ENCODE measurements at regions not wholly inside any gene's neighbourhood (a gene's known extent, or its start where the extent isn't known, plus 50 kb on each side); places are given as distances from the start of the nearest gene placed in this dataset.

DNA sequence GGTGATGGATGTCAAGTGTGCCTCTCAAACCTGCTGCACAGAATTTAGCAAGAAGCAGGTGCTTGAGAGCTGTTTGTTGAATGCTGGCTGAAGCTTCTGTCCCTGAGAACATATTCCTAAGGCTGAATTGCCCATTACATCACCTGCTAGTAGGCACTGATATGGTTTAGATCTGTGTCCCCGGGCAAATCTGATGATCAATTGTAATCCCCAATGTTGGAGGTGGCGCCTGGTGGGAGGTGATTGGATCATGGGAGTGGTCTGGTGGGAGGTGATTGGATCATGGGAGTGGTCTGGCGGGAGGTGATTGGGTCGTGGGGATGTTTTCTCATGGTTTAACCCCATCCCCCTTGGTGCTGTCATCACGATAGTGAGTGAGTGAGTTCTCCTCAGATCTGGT lies 128.0 kb downstream of the HRH4 start:
- intact Hi-C loops (cut with micrococcal nuclease; ENCODE audit: unreplicated experiment): no loop called here
- CTCF ChIA-PET: no interaction called here
- no peak overlapping the region for H3K27ac Mint-ChIP-seq (ENCODE audit: unreplicated experiment)
- DNase-seq: no peak
- H3K27me3 Mint-ChIP-seq (ENCODE audit: unreplicated experiment): peaks cover 89% of the 10 kb centered on the region
- no TSS peak for BruUV-seq (replicated peaks)
- H3K9me3 Mint-ChIP-seq (ENCODE audit: low read depth, unreplicated experiment): no peaks in the 10 kb centered on the region
- H3K4me1 Mint-ChIP-seq (ENCODE audit: low read depth, unreplicated experiment): no peaks in the 10 kb centered on the region
- no peaks in the 10 kb centered on the region for H3K36me3 Mint-ChIP-seq (ENCODE audit: insufficient read depth, unreplicated experiment)
- TF ChIP-seq, protein P1, sequence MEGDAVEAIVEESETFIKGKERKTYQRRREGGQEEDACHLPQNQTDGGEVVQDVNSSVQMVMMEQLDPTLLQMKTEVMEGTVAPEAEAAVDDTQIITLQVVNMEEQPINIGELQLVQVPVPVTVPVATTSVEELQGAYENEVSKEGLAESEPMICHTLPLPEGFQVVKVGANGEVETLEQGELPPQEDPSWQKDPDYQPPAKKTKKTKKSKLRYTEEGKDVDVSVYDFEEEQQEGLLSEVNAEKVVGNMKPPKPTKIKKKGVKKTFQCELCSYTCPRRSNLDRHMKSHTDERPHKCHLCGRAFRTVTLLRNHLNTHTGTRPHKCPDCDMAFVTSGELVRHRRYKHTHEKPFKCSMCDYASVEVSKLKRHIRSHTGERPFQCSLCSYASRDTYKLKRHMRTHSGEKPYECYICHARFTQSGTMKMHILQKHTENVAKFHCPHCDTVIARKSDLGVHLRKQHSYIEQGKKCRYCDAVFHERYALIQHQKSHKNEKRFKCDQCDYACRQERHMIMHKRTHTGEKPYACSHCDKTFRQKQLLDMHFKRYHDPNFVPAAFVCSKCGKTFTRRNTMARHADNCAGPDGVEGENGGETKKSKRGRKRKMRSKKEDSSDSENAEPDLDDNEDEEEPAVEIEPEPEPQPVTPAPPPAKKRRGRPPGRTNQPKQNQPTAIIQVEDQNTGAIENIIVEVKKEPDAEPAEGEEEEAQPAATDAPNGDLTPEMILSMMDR (IDR thresholded peaks at IDR 0.05; ENCODE audit: unreplicated experiment): no peak
- no peak overlapping the region for H3K4me3 Mint-ChIP-seq (ENCODE audit: low read depth, unreplicated experiment)

DNA sequence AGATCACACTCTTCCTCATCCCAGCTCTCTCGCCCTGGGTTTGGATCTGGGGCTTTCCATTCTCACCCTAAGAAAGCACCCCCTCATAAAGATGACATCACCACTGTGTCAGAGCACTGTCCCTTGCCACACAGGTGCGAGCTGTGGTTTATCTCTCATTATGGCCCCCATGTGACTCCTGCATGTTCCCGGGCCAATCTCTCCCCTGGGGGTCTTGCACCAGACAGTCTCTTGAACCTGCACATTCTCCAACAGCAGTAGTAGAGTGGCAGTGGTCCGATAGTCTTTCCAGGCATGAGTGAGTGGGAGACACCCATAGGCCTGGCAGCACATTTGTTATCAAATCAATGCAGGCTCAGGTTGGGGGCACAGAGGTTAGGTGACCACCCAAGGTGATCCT lies 130.5 kb downstream of the HRH4 start:
- DNase-seq: no peak
- Mint-ChIP-seq H3K36me3 (ENCODE audit: insufficient read depth, unreplicated experiment) (no peaks in the 10 kb centered on the region), H3K4me1 (ENCODE audit: low read depth, unreplicated experiment) (no peaks in the 10 kb centered on the region), H3K27ac (ENCODE audit: unreplicated experiment) (no peak overlapping the region), H3K4me3 (ENCODE audit: low read depth, unreplicated experiment) (no peak overlapping the region), H3K9me3 (ENCODE audit: low read depth, unreplicated experiment) (no peaks in the 10 kb centered on the region), H3K27me3 (ENCODE audit: unreplicated experiment) (peaks cover 89% of the 10 kb centered on the region)
- CTCF ChIA-PET: no interaction called here
- TF ChIP-seq, protein P1 (IDR thresholded peaks at IDR 0.05; ENCODE audit: unreplicated experiment): no peak
- intact Hi-C loops (cut with micrococcal nuclease; ENCODE audit: unreplicated experiment): no loop called here
- BruUV-seq (replicated peaks): no TSS peak

DNA sequence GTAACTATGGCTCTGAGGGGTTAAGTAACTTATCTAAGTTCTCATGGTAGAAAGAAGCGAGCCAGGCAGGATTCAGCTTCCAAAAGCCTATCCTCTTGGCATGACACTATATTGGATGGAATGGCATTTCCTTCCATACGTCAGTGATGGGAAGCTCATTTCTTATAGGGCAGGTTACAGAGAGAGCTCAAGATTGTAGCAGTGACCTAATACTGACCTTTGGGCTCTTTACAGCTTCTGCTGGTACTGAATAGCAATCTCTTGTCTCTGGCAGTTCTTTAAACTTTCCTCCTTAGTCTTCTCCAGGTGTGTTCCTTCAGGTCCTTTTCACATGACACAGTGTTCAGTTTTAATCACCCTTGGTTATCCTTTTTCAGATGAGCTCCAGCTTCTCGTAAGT lies 133.0 kb downstream of the HRH4 start:
- Mint-ChIP-seq H3K27ac (ENCODE audit: unreplicated experiment) (no peak overlapping the region), H3K9me3 (ENCODE audit: low read depth, unreplicated experiment) (no peaks in the 10 kb centered on the region), H3K4me1 (ENCODE audit: low read depth, unreplicated experiment) (no peaks in the 10 kb centered on the region), H3K36me3 (ENCODE audit: insufficient read depth, unreplicated experiment) (no peaks in the 10 kb centered on the region), H3K27me3 (ENCODE audit: unreplicated experiment) (peaks cover 97% of the 10 kb centered on the region), H3K4me3 (ENCODE audit: low read depth, unreplicated experiment) (no peak overlapping the region)
- BruUV-seq (replicated peaks): no TSS peak
- TF ChIP-seq, protein P1 (IDR thresholded peaks at IDR 0.05; ENCODE audit: unreplicated experiment): no peak
- intact Hi-C loops (cut with micrococcal nuclease; ENCODE audit: unreplicated experiment): no loop called here
- CTCF ChIA-PET: no interaction called here
- no peak for DNase-seq

DNA sequence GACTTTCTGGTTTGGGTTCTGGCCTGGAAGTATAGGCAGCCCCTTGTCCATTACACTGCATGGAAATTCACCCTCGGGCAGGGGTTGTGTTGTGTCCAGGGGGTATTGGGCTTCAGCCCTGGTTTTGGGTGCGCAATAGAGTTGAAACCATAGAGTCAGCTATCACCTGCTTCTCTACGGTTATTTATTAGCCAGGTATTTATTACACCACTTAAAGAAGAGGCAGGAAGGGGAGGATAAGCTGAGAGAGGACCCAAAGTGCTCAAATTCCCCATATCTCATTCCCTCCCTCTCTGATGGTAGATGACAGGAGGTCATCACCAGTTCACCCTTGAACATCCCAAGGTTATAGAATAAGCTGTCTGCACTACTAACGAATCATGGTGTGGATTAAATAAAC lies 133.4 kb downstream of the HRH4 start:
- TF ChIP-seq, protein P1 (IDR thresholded peaks at IDR 0.05; ENCODE audit: unreplicated experiment): no peak
- Mint-ChIP-seq H3K36me3 (ENCODE audit: insufficient read depth, unreplicated experiment) (no peaks in the 10 kb centered on the region), H3K27me3 (ENCODE audit: unreplicated experiment) (peaks cover 100% of the 10 kb centered on the region), H3K4me1 (ENCODE audit: low read depth, unreplicated experiment) (no peaks in the 10 kb centered on the region), H3K27ac (ENCODE audit: unreplicated experiment) (no peak overlapping the region), H3K9me3 (ENCODE audit: low read depth, unreplicated experiment) (no peaks in the 10 kb centered on the region), H3K4me3 (ENCODE audit: low read depth, unreplicated experiment) (no peak overlapping the region)
- CTCF ChIA-PET: no interaction called here
- DNase-seq: no peak
- intact Hi-C loops (cut with micrococcal nuclease; ENCODE audit: unreplicated experiment): no loop called here
- BruUV-seq (replicated peaks): no TSS peak
